ENCODE measurements at regions not wholly inside any gene's neighbourhood (a gene's known extent, or its start where the extent isn't known, plus 50 kb on each side); places are given as distances from the start of the nearest gene placed in this dataset.

GRCh38 chr13:100828226-100828625 lies 153.6 kb upstream of the TMTC4 start:
- TF ChIP-seq, protein P1, sequence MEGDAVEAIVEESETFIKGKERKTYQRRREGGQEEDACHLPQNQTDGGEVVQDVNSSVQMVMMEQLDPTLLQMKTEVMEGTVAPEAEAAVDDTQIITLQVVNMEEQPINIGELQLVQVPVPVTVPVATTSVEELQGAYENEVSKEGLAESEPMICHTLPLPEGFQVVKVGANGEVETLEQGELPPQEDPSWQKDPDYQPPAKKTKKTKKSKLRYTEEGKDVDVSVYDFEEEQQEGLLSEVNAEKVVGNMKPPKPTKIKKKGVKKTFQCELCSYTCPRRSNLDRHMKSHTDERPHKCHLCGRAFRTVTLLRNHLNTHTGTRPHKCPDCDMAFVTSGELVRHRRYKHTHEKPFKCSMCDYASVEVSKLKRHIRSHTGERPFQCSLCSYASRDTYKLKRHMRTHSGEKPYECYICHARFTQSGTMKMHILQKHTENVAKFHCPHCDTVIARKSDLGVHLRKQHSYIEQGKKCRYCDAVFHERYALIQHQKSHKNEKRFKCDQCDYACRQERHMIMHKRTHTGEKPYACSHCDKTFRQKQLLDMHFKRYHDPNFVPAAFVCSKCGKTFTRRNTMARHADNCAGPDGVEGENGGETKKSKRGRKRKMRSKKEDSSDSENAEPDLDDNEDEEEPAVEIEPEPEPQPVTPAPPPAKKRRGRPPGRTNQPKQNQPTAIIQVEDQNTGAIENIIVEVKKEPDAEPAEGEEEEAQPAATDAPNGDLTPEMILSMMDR (IDR thresholded peaks at IDR 0.05; ENCODE audit: low read depth, low read length): no peak
- H3K4me3 ChIP-seq (ENCODE audit: low read depth, low read length): no peak overlapping the region

DNA sequence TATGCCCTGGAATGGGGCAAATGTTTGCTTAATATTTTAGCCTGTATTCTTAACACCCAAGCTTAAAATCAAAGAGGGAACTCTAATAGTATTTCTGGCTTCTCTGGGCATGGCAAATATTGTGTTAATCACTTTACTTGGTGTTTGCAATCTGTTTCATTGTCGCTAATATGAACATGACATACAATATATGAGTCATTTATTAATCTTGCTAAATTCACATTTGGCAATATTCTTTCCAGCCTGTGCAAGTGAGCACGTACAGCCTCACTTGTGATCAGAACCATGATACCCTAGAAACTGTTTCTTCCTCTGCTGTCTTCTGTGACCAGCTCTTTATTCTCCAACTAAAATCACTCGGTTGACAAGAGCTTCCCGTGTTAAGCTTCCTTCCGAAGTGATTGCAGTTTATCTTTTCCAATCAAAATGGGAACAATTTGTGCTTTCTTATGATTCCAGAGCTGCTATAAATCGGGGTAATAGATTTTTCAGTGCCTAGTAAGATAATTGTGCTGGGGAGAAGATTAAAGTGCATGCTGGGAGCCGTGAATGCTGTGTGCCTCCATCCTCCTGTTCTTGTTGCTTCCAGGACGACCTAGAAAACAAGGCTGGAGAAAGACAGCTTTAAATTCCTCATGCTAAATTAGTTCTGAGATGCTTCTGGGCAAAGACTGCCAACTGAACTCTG lies 153.0 kb upstream of the TMTC4 start:
- H3K4me3 ChIP-seq (ENCODE audit: low read depth, low read length): no peak overlapping the region
- TF ChIP-seq, protein P1 (IDR thresholded peaks at IDR 0.05; ENCODE audit: low read depth, low read length): no peak

- TF ChIP-seq, protein P1 (IDR thresholded peaks at IDR 0.05; ENCODE audit: low read depth, low read length): no peak
- no peak overlapping the region for H3K4me3 ChIP-seq (ENCODE audit: low read depth, low read length)
Measured at GRCh38 chr13:100826441-100826840, 151.8 kb upstream of the TMTC4 start.

- TF ChIP-seq, protein P1 (IDR thresholded peaks at IDR 0.05; ENCODE audit: low read depth, low read length): no peak
Measured at GRCh38 chr13:100825557-100825956, 151.0 kb upstream of the TMTC4 start.

GRCh38 chr13:100824366-100824765 lies 149.8 kb upstream of the TMTC4 start:
- TF ChIP-seq, protein P1 (IDR thresholded peaks at IDR 0.05; ENCODE audit: low read depth, low read length): no peak
- H3K4me3 ChIP-seq (ENCODE audit: low read depth, low read length): no peak overlapping the region

More at GRCh38 chr13:100825557-100825956, 151.0 kb upstream of the TMTC4 start:
- H3K4me3 ChIP-seq (ENCODE audit: low read depth, low read length): no peak overlapping the region

GRCh38 chr13:100823448-100823847 lies 148.9 kb upstream of the TMTC4 start:
- no peak overlapping the region for H3K4me3 ChIP-seq (ENCODE audit: low read depth, low read length)
- TF ChIP-seq, protein P1 (IDR thresholded peaks at IDR 0.05; ENCODE audit: low read depth, low read length): no peak

DNA sequence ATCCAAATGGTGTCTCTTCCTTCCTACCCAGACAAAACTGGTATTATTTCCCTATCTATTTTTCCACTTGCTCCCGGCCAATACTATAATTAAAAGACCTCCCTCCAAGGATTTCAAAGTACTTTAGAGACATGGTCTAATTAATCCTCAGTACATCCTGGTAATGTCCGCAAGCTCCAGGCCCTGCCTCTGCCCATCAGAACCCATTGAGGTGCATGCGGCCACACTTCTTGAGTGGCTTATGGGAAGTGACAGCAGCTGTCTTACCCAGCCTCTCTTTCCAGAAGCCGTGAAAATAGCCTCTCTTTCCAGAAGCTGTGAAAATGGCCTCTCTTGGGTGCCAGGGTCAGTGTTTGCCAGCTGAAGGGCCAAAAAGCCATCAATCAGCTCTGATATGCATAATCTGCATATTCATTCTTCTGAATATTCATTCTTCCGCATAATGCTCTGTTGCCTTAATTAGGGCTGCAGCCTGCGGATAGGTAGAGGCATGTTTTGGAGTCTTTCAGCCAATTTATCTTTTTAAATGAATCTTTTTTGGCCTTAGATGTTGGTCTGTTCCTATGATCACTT lies 148.4 kb upstream of the TMTC4 start:
- TF ChIP-seq, protein P1 (IDR thresholded peaks at IDR 0.05; ENCODE audit: low read depth, low read length): no peak

More for the DNA sequence above, 148.4 kb upstream of the TMTC4 start:
- H3K4me3 ChIP-seq (ENCODE audit: low read depth, low read length): no peak overlapping the region
